ENCODE measurements at regions not wholly inside any gene's neighbourhood (a gene's known extent, or its start where the extent isn't known, plus 50 kb on each side); places are given as distances from the start of the nearest gene placed in this dataset.

DNA sequence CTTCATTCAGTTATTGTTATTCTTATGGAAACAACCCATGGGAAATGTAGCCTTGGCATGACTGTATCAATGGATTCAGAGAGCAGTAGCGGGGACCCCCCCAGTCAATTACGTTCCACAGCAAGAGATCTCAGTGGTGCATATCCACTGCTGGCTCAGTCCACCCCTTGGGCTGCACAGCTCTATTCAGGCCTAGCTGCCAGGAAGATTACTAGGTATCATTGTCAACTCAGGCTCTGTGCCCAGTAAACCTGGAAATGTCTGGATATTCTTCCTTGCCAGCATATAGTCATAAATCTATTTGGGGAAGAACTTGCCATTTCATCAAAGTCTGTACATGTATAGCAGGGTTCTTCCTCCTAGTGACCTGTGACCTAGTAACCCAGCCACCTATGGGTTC, 128.1 kb upstream of the CCDC54 start:
- TF ChIP-seq, protein P1, sequence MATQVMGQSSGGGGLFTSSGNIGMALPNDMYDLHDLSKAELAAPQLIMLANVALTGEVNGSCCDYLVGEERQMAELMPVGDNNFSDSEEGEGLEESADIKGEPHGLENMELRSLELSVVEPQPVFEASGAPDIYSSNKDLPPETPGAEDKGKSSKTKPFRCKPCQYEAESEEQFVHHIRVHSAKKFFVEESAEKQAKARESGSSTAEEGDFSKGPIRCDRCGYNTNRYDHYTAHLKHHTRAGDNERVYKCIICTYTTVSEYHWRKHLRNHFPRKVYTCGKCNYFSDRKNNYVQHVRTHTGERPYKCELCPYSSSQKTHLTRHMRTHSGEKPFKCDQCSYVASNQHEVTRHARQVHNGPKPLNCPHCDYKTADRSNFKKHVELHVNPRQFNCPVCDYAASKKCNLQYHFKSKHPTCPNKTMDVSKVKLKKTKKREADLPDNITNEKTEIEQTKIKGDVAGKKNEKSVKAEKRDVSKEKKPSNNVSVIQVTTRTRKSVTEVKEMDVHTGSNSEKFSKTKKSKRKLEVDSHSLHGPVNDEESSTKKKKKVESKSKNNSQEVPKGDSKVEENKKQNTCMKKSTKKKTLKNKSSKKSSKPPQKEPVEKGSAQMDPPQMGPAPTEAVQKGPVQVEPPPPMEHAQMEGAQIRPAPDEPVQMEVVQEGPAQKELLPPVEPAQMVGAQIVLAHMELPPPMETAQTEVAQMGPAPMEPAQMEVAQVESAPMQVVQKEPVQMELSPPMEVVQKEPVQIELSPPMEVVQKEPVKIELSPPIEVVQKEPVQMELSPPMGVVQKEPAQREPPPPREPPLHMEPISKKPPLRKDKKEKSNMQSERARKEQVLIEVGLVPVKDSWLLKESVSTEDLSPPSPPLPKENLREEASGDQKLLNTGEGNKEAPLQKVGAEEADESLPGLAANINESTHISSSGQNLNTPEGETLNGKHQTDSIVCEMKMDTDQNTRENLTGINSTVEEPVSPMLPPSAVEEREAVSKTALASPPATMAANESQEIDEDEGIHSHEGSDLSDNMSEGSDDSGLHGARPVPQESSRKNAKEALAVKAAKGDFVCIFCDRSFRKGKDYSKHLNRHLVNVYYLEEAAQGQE (IDR thresholded peaks at IDR 0.05; ENCODE audit: insufficient replicate concordance, low read depth) = no peak
- TF ChIP-seq POLR2AphosphoS5 (IDR thresholded peaks at IDR 0.05; ENCODE audit: low read depth) = no peak
- TF ChIP-seq GABPA (IDR thresholded peaks at IDR 0.05; ENCODE audit: low read depth) = no peak
- TF ChIP-seq SPI1 (IDR thresholded peaks at IDR 0.05; ENCODE audit: borderline replicate concordance, low read depth) = no peak
- no peak for DNase-seq (ENCODE audit: low read depth in 1 of 2, low spot score in 1 of 2)
- H3K4me3 ChIP-seq (replicated peaks; ENCODE audit: insufficient read depth, low read length) = no peak overlapping the region
- no peak overlapping the region for H3K27ac ChIP-seq (replicated peaks)
- no peaks in the 10 kb centered on the region for H3K27me3 ChIP-seq (ENCODE audit: insufficient read depth, poor library complexity, severe bottlenecking)

DNA sequence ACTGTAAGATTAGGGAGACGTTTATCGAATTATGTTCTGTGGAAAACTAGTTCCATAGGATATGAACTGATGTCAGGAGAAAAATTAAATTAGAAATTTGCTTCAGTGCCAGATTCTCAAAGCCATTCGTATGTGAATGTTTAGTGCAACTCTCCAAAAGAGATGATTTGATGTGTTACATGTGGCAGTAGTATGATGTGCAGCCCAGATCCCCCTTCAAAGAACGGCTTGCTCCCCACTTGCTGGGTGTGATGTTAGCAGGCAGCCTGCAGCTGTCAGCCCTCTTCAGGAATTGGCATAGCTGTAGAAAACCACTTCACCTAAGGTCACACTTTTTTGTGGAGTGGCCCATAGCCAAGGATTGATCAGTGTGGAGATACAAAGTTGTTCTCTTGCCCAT, 127.0 kb upstream of the CCDC54 start:
- Histone ChIP-seq H3K4me3 (replicated peaks; ENCODE audit: insufficient read depth, low read length) (no peak overlapping the region), H3K27me3 (ENCODE audit: insufficient read depth, poor library complexity, severe bottlenecking) (no peaks in the 10 kb centered on the region), H3K27ac (replicated peaks) (no peak overlapping the region)
- TF ChIP-seq SPI1 (IDR thresholded peaks at IDR 0.05; ENCODE audit: borderline replicate concordance, low read depth) = no peak
- TF ChIP-seq CTCF (IDR thresholded peaks at IDR 0.05; ENCODE audit: insufficient read depth, low read length) = no peak
- no peak for TF ChIP-seq POLR2AphosphoS5 (IDR thresholded peaks at IDR 0.05; ENCODE audit: low read depth)
- TF ChIP-seq, protein P1 (IDR thresholded peaks at IDR 0.05; ENCODE audit: insufficient replicate concordance, low read depth) = no peak
- no peak for TF ChIP-seq GABPA (IDR thresholded peaks at IDR 0.05; ENCODE audit: low read depth)
- DNase-seq (ENCODE audit: low read depth in 1 of 2, low spot score in 1 of 2) = no peak

- Histone ChIP-seq H3K4me3 (replicated peaks; ENCODE audit: insufficient read depth, low read length) (no peak overlapping the region), H3K27me3 (ENCODE audit: insufficient read depth, poor library complexity, severe bottlenecking) (no peaks in the 10 kb centered on the region), H3K27ac (replicated peaks) (no peak overlapping the region)
- no peak for DNase-seq (ENCODE audit: low read depth in 1 of 2, low spot score in 1 of 2)
- TF ChIP-seq CTCF (IDR thresholded peaks at IDR 0.05; ENCODE audit: insufficient read depth, low read length) = no peak
- TF ChIP-seq POLR2AphosphoS5 (IDR thresholded peaks at IDR 0.05; ENCODE audit: low read depth) = no peak
- TF ChIP-seq SPI1 (IDR thresholded peaks at IDR 0.05; ENCODE audit: borderline replicate concordance, low read depth) = no peak
- no peak for TF ChIP-seq GABPA (IDR thresholded peaks at IDR 0.05; ENCODE audit: low read depth)
Measured at GRCh38 chr3:107251819-107252218, 125.4 kb upstream of the CCDC54 start.

- DNase-seq (ENCODE audit: low read depth in 1 of 2, low spot score in 1 of 2) = no peak
- no peak for TF ChIP-seq SPI1 (IDR thresholded peaks at IDR 0.05; ENCODE audit: borderline replicate concordance, low read depth)
- TF ChIP-seq, protein P1 (IDR thresholded peaks at IDR 0.05; ENCODE audit: insufficient replicate concordance, low read depth) = no peak
- no peak for TF ChIP-seq POLR2AphosphoS5 (IDR thresholded peaks at IDR 0.05; ENCODE audit: low read depth)
- TF ChIP-seq CTCF (IDR thresholded peaks at IDR 0.05; ENCODE audit: insufficient read depth, low read length) = no peak
- no peak for TF ChIP-seq GABPA (IDR thresholded peaks at IDR 0.05; ENCODE audit: low read depth)
- Histone ChIP-seq H3K4me3 (replicated peaks; ENCODE audit: insufficient read depth, low read length) (no peak overlapping the region), H3K27me3 (ENCODE audit: insufficient read depth, poor library complexity, severe bottlenecking) (peaks cover 5% of the 10 kb centered on the region), H3K27ac (replicated peaks) (no peak overlapping the region)
Measured at GRCh38 chr3:107256963-107257362, 120.3 kb upstream of the CCDC54 start.

All from HL-60 (cell line).